Mucosa of descending colon (tissue), 3 donors: ENCODE measurements at regions not wholly inside any gene's neighbourhood (a gene's known extent, or its start where the extent isn't known, plus 50 kb on each side); places are given as distances from the start of the nearest gene placed in this dataset.

Source experiments
- ATAC-seq: fragments of 200-7000 bp; cut with Tn5 transposase; one replicate; pipeline ENCODE4 v1.9.1; 2020; ENCODE audit warnings: mild to moderate bottlenecking, moderate library complexity
- DNase-seq, 3 donors: peaks; one replicate each; pipeline ENCODE4 v3.0.0-alpha.2; 2020
- H3K36me3 ChIP-seq: fragments of 200-600 bp; one replicate; pipeline ENCODE4 v1.8.0; 2021; ENCODE audit warnings: low read depth, mild to moderate bottlenecking
- H3K4me1 ChIP-seq: fragments of 200-600 bp; one replicate; pipeline ENCODE4 v1.8.0; 2021; ENCODE audit warnings: low read depth, mild to moderate bottlenecking
- H3K4me3 ChIP-seq: fragments of 200-600 bp; one replicate; pipeline ENCODE4 v1.8.0; 2021; ENCODE audit warnings: mild to moderate bottlenecking
- H3K9me3 ChIP-seq: fragments of 200-600 bp; one replicate; pipeline ENCODE4 v1.8.0; 2021; ENCODE audit warnings: mild to moderate bottlenecking
- intact Hi-C, 2 donors: fragments of 100-400 bp; cut with DNase I in 1 of 2; cut with micrococcal nuclease in 1 of 2; formaldehyde crosslinking; loops; one replicate each; pipeline versions ENCODE4 v1.11.0 to v1.11.1; 2022; cut with DNase I, micrococcal nuclease
- TF ChIP-seq, protein P1 (sequence below): fragments of 200-600 bp; IDR thresholded peaks from one replicate; pipeline ENCODE4 v1.8.0; 2022; ENCODE audit warnings: antibody characterized with exemption, mild to moderate bottlenecking
- donor health status: DM: no; HTN: no; CAD: no; lungs with moderate emphysema.
- donor health status: DM: no; HTN: no; CAD: no.
- donor health status: DM: no; HTN: yes; CAD: no.

DNA sequence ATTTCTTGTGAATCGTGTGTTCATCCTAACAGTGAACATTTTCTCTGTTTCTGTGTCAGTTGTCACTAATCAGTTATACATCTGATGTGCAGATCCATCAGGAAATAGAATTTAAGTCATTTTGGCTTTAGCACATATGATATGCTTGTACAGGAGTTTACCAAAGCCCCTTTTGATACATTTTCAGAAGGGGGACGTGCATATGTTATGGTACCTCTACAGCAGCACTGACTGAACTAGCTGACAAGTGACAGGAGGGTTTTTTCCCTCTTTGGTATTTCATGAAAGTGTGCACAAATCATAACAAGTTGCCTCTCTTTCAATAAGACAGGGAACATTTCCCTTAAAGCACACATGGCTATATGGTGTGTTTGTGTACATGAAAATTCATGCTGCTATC lies 536.5 kb downstream of the PLCL1 start:
- H3K4me3 ChIP-seq, result no peak overlapping the region
- H3K4me1 ChIP-seq, result no peaks in the 10 kb centered on the region
- no peaks in the 10 kb centered on the region for H3K36me3 ChIP-seq
- TF ChIP-seq, protein P1, sequence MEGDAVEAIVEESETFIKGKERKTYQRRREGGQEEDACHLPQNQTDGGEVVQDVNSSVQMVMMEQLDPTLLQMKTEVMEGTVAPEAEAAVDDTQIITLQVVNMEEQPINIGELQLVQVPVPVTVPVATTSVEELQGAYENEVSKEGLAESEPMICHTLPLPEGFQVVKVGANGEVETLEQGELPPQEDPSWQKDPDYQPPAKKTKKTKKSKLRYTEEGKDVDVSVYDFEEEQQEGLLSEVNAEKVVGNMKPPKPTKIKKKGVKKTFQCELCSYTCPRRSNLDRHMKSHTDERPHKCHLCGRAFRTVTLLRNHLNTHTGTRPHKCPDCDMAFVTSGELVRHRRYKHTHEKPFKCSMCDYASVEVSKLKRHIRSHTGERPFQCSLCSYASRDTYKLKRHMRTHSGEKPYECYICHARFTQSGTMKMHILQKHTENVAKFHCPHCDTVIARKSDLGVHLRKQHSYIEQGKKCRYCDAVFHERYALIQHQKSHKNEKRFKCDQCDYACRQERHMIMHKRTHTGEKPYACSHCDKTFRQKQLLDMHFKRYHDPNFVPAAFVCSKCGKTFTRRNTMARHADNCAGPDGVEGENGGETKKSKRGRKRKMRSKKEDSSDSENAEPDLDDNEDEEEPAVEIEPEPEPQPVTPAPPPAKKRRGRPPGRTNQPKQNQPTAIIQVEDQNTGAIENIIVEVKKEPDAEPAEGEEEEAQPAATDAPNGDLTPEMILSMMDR, result no peak
- intact Hi-C loops, result no loop called here
- H3K9me3 ChIP-seq, result no peaks in the 10 kb centered on the region
- ATAC-seq (no peak), DNase-seq (no peak)

DNA sequence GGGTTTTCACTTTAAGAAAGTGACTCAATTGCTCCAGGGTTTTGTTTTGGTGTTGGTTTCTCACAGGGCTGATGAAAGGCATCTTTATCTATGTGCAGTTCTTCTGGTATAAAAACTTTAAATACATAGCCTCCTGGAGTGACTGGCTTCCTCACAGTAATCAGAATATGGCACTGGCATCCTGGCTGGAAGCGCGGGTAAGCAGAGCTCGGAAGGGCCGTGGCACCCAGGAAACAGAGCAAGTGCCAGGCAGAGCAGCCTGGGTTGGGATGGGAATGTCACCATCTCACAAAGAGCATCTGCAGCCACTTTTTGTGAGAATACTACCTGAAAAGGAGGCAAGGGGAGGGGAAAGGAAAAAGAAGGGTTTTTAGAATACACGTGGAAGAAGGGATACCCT lies 534.7 kb downstream of the PLCL1 start:
- intact Hi-C loops, result no loop called here
- H3K36me3 ChIP-seq, result no peaks in the 10 kb centered on the region
- DNase-seq (no peak), ATAC-seq (no peak)
- no peaks in the 10 kb centered on the region for H3K9me3 ChIP-seq
- no peak overlapping the region for H3K4me3 ChIP-seq
- TF ChIP-seq, protein P1, result no peak
- no peaks in the 10 kb centered on the region for H3K4me1 ChIP-seq

DNA sequence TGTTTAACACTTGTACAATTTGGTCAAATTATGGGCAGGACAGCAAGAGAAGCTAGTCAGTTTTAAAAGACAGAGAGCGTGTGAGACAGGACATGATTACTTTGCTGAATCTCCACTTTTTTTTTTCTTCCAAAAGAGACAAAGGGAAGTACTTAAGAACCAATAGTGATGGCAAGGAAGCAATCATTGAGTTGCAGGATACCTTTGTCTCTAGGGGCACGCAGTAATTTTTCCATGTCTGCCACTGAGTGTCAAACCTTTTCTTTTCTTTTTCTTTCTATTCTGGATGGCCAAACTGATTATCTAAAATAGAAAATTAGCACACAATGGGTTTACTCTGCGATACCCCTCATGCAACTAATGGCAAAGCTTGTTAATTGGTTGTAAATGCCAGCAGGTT lies 533.0 kb downstream of the PLCL1 start:
- TF ChIP-seq, protein P1, result no peak
- H3K9me3 ChIP-seq, result no peaks in the 10 kb centered on the region
- ATAC-seq (no peak), DNase-seq (no peak)
- no peak overlapping the region for H3K4me3 ChIP-seq
- H3K4me1 ChIP-seq, result no peaks in the 10 kb centered on the region
- H3K36me3 ChIP-seq, result no peaks in the 10 kb centered on the region
- intact Hi-C loops, result no loop called here

- no peaks in the 10 kb centered on the region for H3K36me3 ChIP-seq
- no peak for DNase-seq
- intact Hi-C loops, result no loop called here
- ATAC-seq, result no peak
- no peak overlapping the region for H3K4me3 ChIP-seq
- no peaks in the 10 kb centered on the region for H3K4me1 ChIP-seq
- TF ChIP-seq, protein P1, result no peak
- no peaks in the 10 kb centered on the region for H3K9me3 ChIP-seq
These were observed 524.1 kb downstream of the PLCL1 start for GRCh38 chr2:198328454-198328853.

- ATAC-seq, result no peak
- no peaks in the 10 kb centered on the region for H3K9me3 ChIP-seq
- intact Hi-C loops, result no loop called here
- no peak for DNase-seq
- H3K4me3 ChIP-seq, result no peak overlapping the region
- H3K36me3 ChIP-seq, result no peaks in the 10 kb centered on the region
- TF ChIP-seq, protein P1, result no peak
- H3K4me1 ChIP-seq, result no peaks in the 10 kb centered on the region
These were observed 523.1 kb downstream of the PLCL1 start for GRCh38 chr2:198327526-198327925.

- no peak overlapping the region for H3K4me3 ChIP-seq
- no peaks in the 10 kb centered on the region for H3K36me3 ChIP-seq
- no peak for DNase-seq
- ATAC-seq, result peak; percentile 89
- TF ChIP-seq, protein P1, result no peak
- no peaks in the 10 kb centered on the region for H3K4me1 ChIP-seq
- intact Hi-C loops, result no loop called here
- no peaks in the 10 kb centered on the region for H3K9me3 ChIP-seq
These were observed 522.0 kb downstream of the PLCL1 start for GRCh38 chr2:198326431-198326830.
